Neural cell (in vitro differentiated cells): ENCODE measurements at regions not wholly inside any gene's neighbourhood (a gene's known extent, or its start where the extent isn't known, plus 50 kb on each side); places are given as distances from the start of the nearest gene placed in this dataset.

Source experiments
- H2AFZ ChIP-seq: fragments of 200-600, 300-800 bp; sonication (generic), shearing (Covaris generic); 2 replicates; pipeline ENCODE4 v1.6.0; 2014; ENCODE audit warnings: low read depth, mild to moderate bottlenecking, antibody characterized with exemption, low read length, moderate library complexity
- H3F3A ChIP-seq: fragments of 200-600 bp; shearing (Covaris generic); 2 replicates; pipeline ENCODE4 v1.6.1; 2016; ENCODE audit warnings: mild to moderate bottlenecking, moderate library complexity, mixed read lengths, antibody characterized with exemption, low read length; ENCODE audit not compliant: insufficient read depth, poor library complexity, severe bottlenecking
- H3K27ac ChIP-seq: fragments of 200-600, 300-800 bp; sonication (generic), shearing (Covaris generic); 2 replicates; pipeline ENCODE4 v1.5.1; 2014; ENCODE audit warnings: mild to moderate bottlenecking, low read length, moderate library complexity
- H3K27me3 ChIP-seq: fragments of 300-800, 200-600 bp; sonication (generic), shearing (Covaris generic); 2 replicates; pipeline ENCODE4 v1.6.0; 2014; ENCODE audit warnings: mild to moderate bottlenecking, low read depth, low read length, moderate library complexity; ENCODE audit not compliant: insufficient read depth
- H3K36me3 ChIP-seq: fragments of 300-800, 200-600 bp; sonication (generic), shearing (Covaris generic); 2 replicates; pipeline ENCODE4 v1.5.1; 2014; ENCODE audit warnings: mild to moderate bottlenecking, antibody characterized with exemption, low read length, moderate library complexity; ENCODE audit not compliant: insufficient read depth
- H3K4me2 ChIP-seq: fragments of 300-800, 200-600 bp; sonication (generic), shearing (Covaris generic); 2 replicates; pipeline ENCODE4 v1.6.0; 2014; ENCODE audit warnings: mild to moderate bottlenecking, low read length
- H3K4me3 ChIP-seq: fragments of 300-800, 200-600 bp; sonication (generic), shearing (Covaris generic); 2 replicates; pipeline ENCODE4 v1.5.1; 2014; ENCODE audit warnings: mild to moderate bottlenecking, low read length, moderate library complexity
- H3K79me2 ChIP-seq: fragments of 200-600 bp; shearing (Covaris generic); replicated peaks from 2 replicates; pipeline ENCODE4 v1.6.0; 2014; ENCODE audit warnings: mild to moderate bottlenecking, low read length, moderate library complexity; ENCODE audit not compliant: insufficient read depth
- H3K9ac ChIP-seq: fragments of 300-800, 200-600 bp; sonication (generic), shearing (Covaris generic); 2 replicates; pipeline ENCODE4 v1.6.1; 2016; ENCODE audit warnings: mild to moderate bottlenecking, low read length, mixed read lengths
- H3K9me2 ChIP-seq: fragments of 200-600 bp; shearing (Covaris generic); 2 replicates; pipeline ENCODE4 v1.6.1; 2016; ENCODE audit warnings: mild to moderate bottlenecking, low read length, mixed read lengths; ENCODE audit not compliant: insufficient read depth
- H3K9me3 ChIP-seq: fragments of 200-600, 300-800 bp; sonication (generic), shearing (Covaris generic); 2 replicates; pipeline ENCODE4 v1.6.1; 2016; ENCODE audit warnings: mild to moderate bottlenecking, mixed run types, low read length, moderate library complexity, mixed read lengths
- H4K20me1 ChIP-seq: fragments of 200-600 bp; shearing (Covaris generic); 2 replicates; pipeline ENCODE4 v1.6.1; 2016; ENCODE audit warnings: mild to moderate bottlenecking, mixed run types; ENCODE audit not compliant: insufficient read depth
- EP300 ChIP-seq: fragments of 450-650 bp; conservative IDR thresholded peaks from 2 replicates; pipeline ENCODE4 v1.6.1; 2014; ENCODE audit warnings: antibody characterized with exemption, mild to moderate bottlenecking, moderate library complexity; ENCODE audit not compliant: poor library complexity, severe bottlenecking
- EZH2 ChIP-seq: fragments of 200-600, 300-800 bp; shearing (Covaris generic), sonication (generic); IDR thresholded peaks from 2 replicates; pipeline ENCODE4 v1.6.1; 2014; ENCODE audit warnings: antibody characterized with exemption, low read length, borderline replicate concordance, mild to moderate bottlenecking; ENCODE audit not compliant: insufficient read depth, poor library complexity, severe bottlenecking
- MXI1 ChIP-seq: fragments of 450-650 bp; conservative IDR thresholded peaks from 2 replicates; pipeline ENCODE4 v1.6.1; 2014; ENCODE audit warnings: antibody characterized with exemption, mild to moderate bottlenecking; ENCODE audit not compliant: poor library complexity, severe bottlenecking
- POLR2AphosphoS5 ChIP-seq: IDR thresholded peaks from 2 replicates; pipeline ENCODE4 v1.6.1; 2012
- RAD21 ChIP-seq: fragments of 450-650 bp; conservative IDR thresholded peaks from 2 replicates; pipeline ENCODE4 v1.6.1; 2014; ENCODE audit warnings: antibody characterized with exemption, mild to moderate bottlenecking, moderate library complexity
- SMC3 ChIP-seq: fragments of 450-650 bp; conservative IDR thresholded peaks from 2 replicates; pipeline ENCODE4 v1.6.1; 2014; ENCODE audit warnings: antibody characterized with exemption, mild to moderate bottlenecking, moderate library complexity; ENCODE audit not compliant: poor library complexity
- TAF1 ChIP-seq: IDR thresholded peaks from 2 replicates; pipeline ENCODE4 v1.6.1; 2012; ENCODE audit warnings: low read depth
- TF ChIP-seq, protein P1 (sequence below): fragments of 450-650 bp; IDR thresholded peaks from 2 replicates; pipeline ENCODE4 v1.5.1; 2014; ENCODE audit warnings: antibody characterized with exemption, mild to moderate bottlenecking, moderate library complexity; ENCODE audit not compliant: poor library complexity, severe bottlenecking
- TF ChIP-seq, protein P2 (sequence below): IDR thresholded peaks from 2 replicates; pipeline ENCODE4 v1.6.1; 2012; ENCODE audit warnings: borderline replicate concordance

GRCh38 chr5:66410122-66410521 lies 186.1 kb upstream of the MAST4 start:
- H3K27ac ChIP-seq = no peak overlapping the region

GRCh38 chr5:66411701-66412100 lies 184.5 kb upstream of the MAST4 start:
- H3K36me3 ChIP-seq = no peaks in the 10 kb centered on the region
- no peaks in the 10 kb centered on the region for H3K9me2 ChIP-seq
- H3K79me2 ChIP-seq = no peaks in the 10 kb centered on the region
- no peak overlapping the region for H3K27ac ChIP-seq
- no peaks in the 10 kb centered on the region for H3K9me3 ChIP-seq
- no peak overlapping the region for H3K4me2 ChIP-seq
- H3K9ac ChIP-seq = no peak overlapping the region
- no peaks in the 10 kb centered on the region for H3K27me3 ChIP-seq
- TF ChIP-seq EP300 (no peak), EZH2 (no peak), POLR2AphosphoS5 (no peak), TAF1 (no peak), MXI1 (no peak), RAD21 (no peak), SMC3 (no peak)
- TF ChIP-seq, protein P1, sequence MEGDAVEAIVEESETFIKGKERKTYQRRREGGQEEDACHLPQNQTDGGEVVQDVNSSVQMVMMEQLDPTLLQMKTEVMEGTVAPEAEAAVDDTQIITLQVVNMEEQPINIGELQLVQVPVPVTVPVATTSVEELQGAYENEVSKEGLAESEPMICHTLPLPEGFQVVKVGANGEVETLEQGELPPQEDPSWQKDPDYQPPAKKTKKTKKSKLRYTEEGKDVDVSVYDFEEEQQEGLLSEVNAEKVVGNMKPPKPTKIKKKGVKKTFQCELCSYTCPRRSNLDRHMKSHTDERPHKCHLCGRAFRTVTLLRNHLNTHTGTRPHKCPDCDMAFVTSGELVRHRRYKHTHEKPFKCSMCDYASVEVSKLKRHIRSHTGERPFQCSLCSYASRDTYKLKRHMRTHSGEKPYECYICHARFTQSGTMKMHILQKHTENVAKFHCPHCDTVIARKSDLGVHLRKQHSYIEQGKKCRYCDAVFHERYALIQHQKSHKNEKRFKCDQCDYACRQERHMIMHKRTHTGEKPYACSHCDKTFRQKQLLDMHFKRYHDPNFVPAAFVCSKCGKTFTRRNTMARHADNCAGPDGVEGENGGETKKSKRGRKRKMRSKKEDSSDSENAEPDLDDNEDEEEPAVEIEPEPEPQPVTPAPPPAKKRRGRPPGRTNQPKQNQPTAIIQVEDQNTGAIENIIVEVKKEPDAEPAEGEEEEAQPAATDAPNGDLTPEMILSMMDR = no peak
- H4K20me1 ChIP-seq = no peaks in the 10 kb centered on the region
- H3F3A ChIP-seq = no peaks in the 10 kb centered on the region
- H3K4me3 ChIP-seq = no peak overlapping the region
- H2AFZ ChIP-seq = no peak overlapping the region

More at GRCh38 chr5:66410122-66410521, 186.1 kb upstream of the MAST4 start:
- no peaks in the 10 kb centered on the region for H3K9me3 ChIP-seq
- no peak overlapping the region for H3K9ac ChIP-seq
- no peaks in the 10 kb centered on the region for H3K79me2 ChIP-seq
- H2AFZ ChIP-seq = no peak overlapping the region
- no peak overlapping the region for H3K4me2 ChIP-seq
- TF ChIP-seq SMC3 (no peak), MXI1 (no peak), EP300 (no peak), TAF1 (no peak), RAD21 (no peak), POLR2AphosphoS5 (no peak), EZH2 (no peak)
- TF ChIP-seq, protein P2, sequence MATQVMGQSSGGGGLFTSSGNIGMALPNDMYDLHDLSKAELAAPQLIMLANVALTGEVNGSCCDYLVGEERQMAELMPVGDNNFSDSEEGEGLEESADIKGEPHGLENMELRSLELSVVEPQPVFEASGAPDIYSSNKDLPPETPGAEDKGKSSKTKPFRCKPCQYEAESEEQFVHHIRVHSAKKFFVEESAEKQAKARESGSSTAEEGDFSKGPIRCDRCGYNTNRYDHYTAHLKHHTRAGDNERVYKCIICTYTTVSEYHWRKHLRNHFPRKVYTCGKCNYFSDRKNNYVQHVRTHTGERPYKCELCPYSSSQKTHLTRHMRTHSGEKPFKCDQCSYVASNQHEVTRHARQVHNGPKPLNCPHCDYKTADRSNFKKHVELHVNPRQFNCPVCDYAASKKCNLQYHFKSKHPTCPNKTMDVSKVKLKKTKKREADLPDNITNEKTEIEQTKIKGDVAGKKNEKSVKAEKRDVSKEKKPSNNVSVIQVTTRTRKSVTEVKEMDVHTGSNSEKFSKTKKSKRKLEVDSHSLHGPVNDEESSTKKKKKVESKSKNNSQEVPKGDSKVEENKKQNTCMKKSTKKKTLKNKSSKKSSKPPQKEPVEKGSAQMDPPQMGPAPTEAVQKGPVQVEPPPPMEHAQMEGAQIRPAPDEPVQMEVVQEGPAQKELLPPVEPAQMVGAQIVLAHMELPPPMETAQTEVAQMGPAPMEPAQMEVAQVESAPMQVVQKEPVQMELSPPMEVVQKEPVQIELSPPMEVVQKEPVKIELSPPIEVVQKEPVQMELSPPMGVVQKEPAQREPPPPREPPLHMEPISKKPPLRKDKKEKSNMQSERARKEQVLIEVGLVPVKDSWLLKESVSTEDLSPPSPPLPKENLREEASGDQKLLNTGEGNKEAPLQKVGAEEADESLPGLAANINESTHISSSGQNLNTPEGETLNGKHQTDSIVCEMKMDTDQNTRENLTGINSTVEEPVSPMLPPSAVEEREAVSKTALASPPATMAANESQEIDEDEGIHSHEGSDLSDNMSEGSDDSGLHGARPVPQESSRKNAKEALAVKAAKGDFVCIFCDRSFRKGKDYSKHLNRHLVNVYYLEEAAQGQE = no peak
- TF ChIP-seq, protein P1 = no peak
- no peaks in the 10 kb centered on the region for H3K36me3 ChIP-seq
- no peak overlapping the region for H3K4me3 ChIP-seq
- no peaks in the 10 kb centered on the region for H3F3A ChIP-seq
- no peaks in the 10 kb centered on the region for H4K20me1 ChIP-seq
- H3K9me2 ChIP-seq = no peaks in the 10 kb centered on the region
- H3K27me3 ChIP-seq = no peaks in the 10 kb centered on the region
